H9 (cell line): ENCODE measurements at regions not wholly inside any gene's neighbourhood (a gene's known extent, or its start where the extent isn't known, plus 50 kb on each side); places are given as distances from the start of the nearest gene placed in this dataset.

Experiments used
- DNase-seq: peaks from one replicate; pipeline ENCODE4 v3.0.0-alpha.2; 2017
- H2AFZ ChIP-seq: one replicate; pipeline ENCODE4 v1.6.1; 2013; ENCODE audit warnings: mild to moderate bottlenecking, low read length, control low read depth, moderate library complexity
- H2AK5ac ChIP-seq: 2 replicates; pipeline ENCODE4 v1.6.1; 2013; ENCODE audit warnings: low read length, control low read depth, mixed read lengths; ENCODE audit not compliant: insufficient read length
- H2BK120ac ChIP-seq: one replicate; pipeline ENCODE4 v1.6.1; 2013; ENCODE audit warnings: low read depth, mild to moderate bottlenecking, low read length, control low read depth, inconsistent platforms; ENCODE audit not compliant: poor library complexity, severe bottlenecking
- H2BK12ac ChIP-seq: 2 replicates; pipeline ENCODE4 v1.6.1; 2013; ENCODE audit warnings: low read length, control low read depth, mixed read lengths, low read depth; ENCODE audit not compliant: insufficient read length
- H2BK15ac ChIP-seq: 2 replicates; pipeline ENCODE4 v1.6.1; 2013; ENCODE audit warnings: low read depth, low read length, control low read depth
- H2BK20ac ChIP-seq: one replicate; pipeline ENCODE4 v1.6.1; 2013; ENCODE audit warnings: low read depth, mild to moderate bottlenecking, low read length, control low read depth, inconsistent platforms; ENCODE audit not compliant: poor library complexity, severe bottlenecking
- H2BK5ac ChIP-seq: 2 replicates; pipeline ENCODE4 v1.6.1; 2013; ENCODE audit warnings: low read length, control low read depth, mixed read lengths; ENCODE audit not compliant: insufficient read length
- H3K14ac ChIP-seq: 2 replicates; pipeline ENCODE4 v1.6.1; 2013; ENCODE audit warnings: low read length, control low read depth; ENCODE audit not compliant: insufficient read depth
- H3K18ac ChIP-seq: 2 replicates; pipeline ENCODE4 v1.6.1; 2013; ENCODE audit warnings: low read depth, mild to moderate bottlenecking, mixed read lengths, low read length, control low read depth; ENCODE audit not compliant: insufficient read length
- H3K23ac ChIP-seq: 2 replicates; pipeline ENCODE4 v1.6.1; 2013; ENCODE audit warnings: low read length, control low read depth, mixed read lengths, low read depth; ENCODE audit not compliant: insufficient read length
- H3K23me2 ChIP-seq: 2 replicates; pipeline ENCODE4 v1.6.1; 2013; ENCODE audit warnings: low read depth, mild to moderate bottlenecking, mixed read lengths, low read length, control low read depth; ENCODE audit not compliant: insufficient read length, poor library complexity, severe bottlenecking
- H3K27ac ChIP-seq: 2 replicates; pipeline ENCODE4 v1.5.1; 2013; ENCODE audit warnings: low read length, control low read depth, mixed read lengths, low read depth; ENCODE audit not compliant: insufficient read length
- H3K27me3 ChIP-seq: 2 replicates; pipeline ENCODE4 v1.6.1; 2013; ENCODE audit warnings: low read length, control low read depth, inconsistent platforms; ENCODE audit not compliant: insufficient read depth
- H3K4ac ChIP-seq: 2 replicates; pipeline ENCODE4 v1.6.1; 2013; ENCODE audit warnings: low read depth, mild to moderate bottlenecking, control low read depth, inconsistent platforms, low read length, moderate library complexity
- H3K4me1 ChIP-seq: 2 replicates; pipeline ENCODE4 v1.6.1; 2013; ENCODE audit warnings: low read length, control low read depth, inconsistent platforms; ENCODE audit not compliant: insufficient read depth
- H3K4me2 ChIP-seq: 2 replicates; pipeline ENCODE4 v1.6.1; 2013; ENCODE audit warnings: low read length, control low read depth, mixed read lengths; ENCODE audit not compliant: insufficient read length, insufficient read depth
- H3K56ac ChIP-seq: 2 replicates; pipeline ENCODE4 v1.6.1; 2013; ENCODE audit warnings: low read depth, mild to moderate bottlenecking, mixed read lengths, low read length, control low read depth; ENCODE audit not compliant: insufficient read length
- H3K79me1 ChIP-seq: 2 replicates; pipeline ENCODE4 v1.6.1; 2013; ENCODE audit warnings: low read depth, mild to moderate bottlenecking, moderate library complexity, low read length, control low read depth, inconsistent platforms; ENCODE audit not compliant: insufficient read depth, poor library complexity, severe bottlenecking
- H3K79me2 ChIP-seq: 2 replicates; pipeline ENCODE4 v1.6.1; 2013; ENCODE audit warnings: low read length, control low read depth, inconsistent platforms; ENCODE audit not compliant: insufficient read depth
- H3K9ac ChIP-seq: 2 replicates; pipeline ENCODE4 v1.6.1; 2013; ENCODE audit warnings: low read length, control low read depth, mixed read lengths; ENCODE audit not compliant: insufficient read length; ENCODE audit errors: extremely low read depth
- H3K9me3 ChIP-seq: one replicate; pipeline ENCODE4 v1.6.1; 2013; ENCODE audit warnings: low read depth, low read length, inconsistent platforms; ENCODE audit not compliant: control insufficient read depth
- H3T11ph ChIP-seq: one replicate; pipeline ENCODE4 v1.6.1; 2013; ENCODE audit warnings: mild to moderate bottlenecking, low read length, control low read depth, inconsistent platforms
- H4K20me1 ChIP-seq: one replicate; pipeline ENCODE4 v1.6.1; 2013; ENCODE audit not compliant: control insufficient read depth, insufficient read length, insufficient read depth
- H4K5ac ChIP-seq: 2 replicates; pipeline ENCODE4 v1.6.1; 2013; ENCODE audit warnings: low read depth, mild to moderate bottlenecking, mixed read lengths, low read length, control low read depth; ENCODE audit not compliant: insufficient read length
- H4K8ac ChIP-seq: replicated peaks from 2 replicates; pipeline ENCODE4 v1.6.1; 2013; ENCODE audit warnings: low read length, control low read depth, mixed read lengths, low read depth; ENCODE audit not compliant: insufficient read length
- H4K91ac ChIP-seq: 2 replicates; pipeline ENCODE4 v1.6.1; 2013; ENCODE audit warnings: low read depth, mild to moderate bottlenecking, moderate library complexity, mixed read lengths, low read length, control low read depth; ENCODE audit not compliant: insufficient read length
- H3K27ac Mint-ChIP-seq, 3 experiments: 2 replicates in 2 of 3; 3 replicates in 1 of 3; pipeline ENCODE4 v1.8.0; 2020 to 2021; ENCODE audit warnings: mixed read lengths in 3 of 3, mild to moderate bottlenecking in 1 of 3, moderate library complexity in 1 of 3
- H3K27me3 Mint-ChIP-seq: 2 replicates; pipeline ENCODE4 v1.8.0; 2021; ENCODE audit warnings: low read depth, mild to moderate bottlenecking, moderate library complexity, mixed read lengths
- H3K36me3 Mint-ChIP-seq, 3 experiments: 2 replicates in 2 of 3; 3 replicates in 1 of 3; pipeline ENCODE4 v1.8.0; 2020 to 2021; ENCODE audit warnings: low read depth in 3 of 3, mixed read lengths in 3 of 3; ENCODE audit not compliant: insufficient read depth in 1 of 3
- H3K4me1 Mint-ChIP-seq, 2 experiments: 2 replicates each; pipeline ENCODE4 v1.8.0; 2020; ENCODE audit warnings: mixed read lengths in 2 of 2
- H3K4me3 Mint-ChIP-seq, 2 experiments: 2 replicates in 1 of 2; 3 replicates in 1 of 2; pipeline ENCODE4 v1.8.0; 2020 to 2021; ENCODE audit warnings: mild to moderate bottlenecking in 2 of 2, mixed read lengths in 2 of 2, moderate library complexity in 1 of 2
- H3K9me3 Mint-ChIP-seq, 2 experiments: 2 replicates in 1 of 2; 3 replicates in 1 of 2; pipeline ENCODE4 v1.8.0; 2020; ENCODE audit warnings: mild to moderate bottlenecking in 2 of 2, mixed read lengths in 2 of 2, moderate library complexity in 1 of 2
- whole genome bisulfite sequencing: extraction: QIAGEN DNeasy Blood & Tissue Kit; methylation state at CpG from one replicate; pipeline ENCODE4 v1.1.7; 2013; ENCODE audit warnings: missing lambda C conversion rate, low lambda C conversion rate, mixed read lengths; ENCODE audit not compliant: insufficient read length; ENCODE audit errors: extremely low coverage; 5-methylcytosine and 5-hydroxymethylcytosine counted together
- TF ChIP-seq, protein P1 (sequence below): fragments of 200-600 bp; sonication (generic); conservative IDR thresholded peaks from 3 replicates; pipeline ENCODE4 v1.8.0; 2021; ENCODE audit warnings: antibody characterized with exemption, mild to moderate bottlenecking

DNA sequence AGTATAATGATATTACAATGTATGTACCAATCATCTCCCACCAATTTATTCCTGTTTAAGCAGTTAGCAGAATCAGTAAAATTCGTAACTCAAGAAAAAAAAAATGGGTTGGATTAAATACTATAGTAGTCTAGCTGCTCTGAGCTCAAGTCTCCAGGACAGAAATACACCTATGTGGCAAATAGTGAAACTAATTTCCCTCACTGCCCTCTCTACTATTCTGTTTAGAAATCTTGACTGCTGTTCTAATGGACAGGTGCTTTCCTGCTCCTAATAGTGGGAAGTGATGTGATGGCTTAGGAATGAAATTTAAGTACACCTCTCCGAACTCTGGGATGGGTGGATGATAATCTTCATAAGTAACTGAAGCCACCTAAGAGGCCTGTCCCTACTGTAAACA is 175.7 kb downstream of the KCNJ2 start:
- TF ChIP-seq, protein P1, sequence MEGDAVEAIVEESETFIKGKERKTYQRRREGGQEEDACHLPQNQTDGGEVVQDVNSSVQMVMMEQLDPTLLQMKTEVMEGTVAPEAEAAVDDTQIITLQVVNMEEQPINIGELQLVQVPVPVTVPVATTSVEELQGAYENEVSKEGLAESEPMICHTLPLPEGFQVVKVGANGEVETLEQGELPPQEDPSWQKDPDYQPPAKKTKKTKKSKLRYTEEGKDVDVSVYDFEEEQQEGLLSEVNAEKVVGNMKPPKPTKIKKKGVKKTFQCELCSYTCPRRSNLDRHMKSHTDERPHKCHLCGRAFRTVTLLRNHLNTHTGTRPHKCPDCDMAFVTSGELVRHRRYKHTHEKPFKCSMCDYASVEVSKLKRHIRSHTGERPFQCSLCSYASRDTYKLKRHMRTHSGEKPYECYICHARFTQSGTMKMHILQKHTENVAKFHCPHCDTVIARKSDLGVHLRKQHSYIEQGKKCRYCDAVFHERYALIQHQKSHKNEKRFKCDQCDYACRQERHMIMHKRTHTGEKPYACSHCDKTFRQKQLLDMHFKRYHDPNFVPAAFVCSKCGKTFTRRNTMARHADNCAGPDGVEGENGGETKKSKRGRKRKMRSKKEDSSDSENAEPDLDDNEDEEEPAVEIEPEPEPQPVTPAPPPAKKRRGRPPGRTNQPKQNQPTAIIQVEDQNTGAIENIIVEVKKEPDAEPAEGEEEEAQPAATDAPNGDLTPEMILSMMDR: no peak
- no peak overlapping the region for H4K91ac ChIP-seq
- no peak for DNase-seq
- Mint-ChIP-seq H3K4me3 (no peak overlapping the region), H3K27me3 (no peaks in the 10 kb centered on the region), H3K9me3 (no peaks in the 10 kb centered on the region), H3K36me3 (no peaks in the 10 kb centered on the region), H3K4me1 (peaks cover 5 to 6% of the 10 kb centered on the region in 2 experiments; a peak in 3 of 4 replicates), H3K27ac (no peak overlapping the region)
- no peaks in the 10 kb centered on the region for H3K4me1 ChIP-seq
- no peak overlapping the region for H3K14ac ChIP-seq
- no peaks in the 10 kb centered on the region for H3K79me2 ChIP-seq
- no peaks in the 10 kb centered on the region for H4K20me1 ChIP-seq
- H3K18ac ChIP-seq: no peak overlapping the region
- no peak overlapping the region for H3K56ac ChIP-seq
- no peak overlapping the region for H2AFZ ChIP-seq
- no peak overlapping the region for H3K27ac ChIP-seq
- no peak overlapping the region for H2AK5ac ChIP-seq
- no CpG with 5 or more reads among the region's 2 CpGs for WGBS
- H3K79me1 ChIP-seq: no peaks in the 10 kb centered on the region
- no peak overlapping the region for H2BK5ac ChIP-seq
- H3K23ac ChIP-seq: no peak overlapping the region
- H3T11ph ChIP-seq: no peak overlapping the region
- no peaks in the 10 kb centered on the region for H3K9me3 ChIP-seq
- H4K5ac ChIP-seq: no peak overlapping the region
- H3K27me3 ChIP-seq: no peaks in the 10 kb centered on the region
- H3K23me2 ChIP-seq: no peaks in the 10 kb centered on the region
- H2BK15ac ChIP-seq: no peak overlapping the region
- H2BK120ac ChIP-seq: no peak overlapping the region
- no peak overlapping the region for H2BK20ac ChIP-seq
- no peak overlapping the region for H2BK12ac ChIP-seq
- H3K4me2 ChIP-seq: no peak overlapping the region
- no peak overlapping the region for H3K4ac ChIP-seq
- no peak overlapping the region for H3K9ac ChIP-seq
- H4K8ac ChIP-seq: no peak overlapping the region
